Stimulated activated effector memory CD8-positive, alpha-beta T cell treated with anti-CD3 and anti-CD28 coated beads, Interleukin-12 subunit alpha, Interleukin-12 subunit beta, amount 100 ng/mL, for 72 hours (primary cell): ENCODE measurements at regions not wholly inside any gene's neighbourhood (a gene's known extent, or its start where the extent isn't known, plus 50 kb on each side); places are given as distances from the start of the nearest gene placed in this dataset.

ENCODE experiments used
- ATAC-seq: fragments of 150-1000 bp; cut with Tn5 transposase; 2 replicates; pipeline ENCODE4 v1.10.0; 2021
- DNase-seq, 2 donors: peaks; one replicate each; pipeline ENCODE4 v3.0.0; 2021 to 2022; ENCODE audit warnings: low spot score in 2 of 2
- H3K27ac Mint-ChIP-seq: one replicate; pipeline ENCODE4 v1.8.0; 2022; ENCODE audit warnings: mild to moderate bottlenecking, mixed read lengths
- H3K36me3 Mint-ChIP-seq: one replicate; pipeline ENCODE4 v1.8.0; 2022; ENCODE audit warnings: mild to moderate bottlenecking, mixed read lengths
- H3K4me1 Mint-ChIP-seq: one replicate; pipeline ENCODE4 v1.8.0; 2022; ENCODE audit warnings: mixed read lengths
- H3K4me3 Mint-ChIP-seq: one replicate; pipeline ENCODE4 v1.8.0; 2022; ENCODE audit warnings: mild to moderate bottlenecking, mixed read lengths
- H3K9me3 Mint-ChIP-seq: one replicate; pipeline ENCODE4 v1.8.0; 2022; ENCODE audit warnings: mixed read lengths

DNA sequence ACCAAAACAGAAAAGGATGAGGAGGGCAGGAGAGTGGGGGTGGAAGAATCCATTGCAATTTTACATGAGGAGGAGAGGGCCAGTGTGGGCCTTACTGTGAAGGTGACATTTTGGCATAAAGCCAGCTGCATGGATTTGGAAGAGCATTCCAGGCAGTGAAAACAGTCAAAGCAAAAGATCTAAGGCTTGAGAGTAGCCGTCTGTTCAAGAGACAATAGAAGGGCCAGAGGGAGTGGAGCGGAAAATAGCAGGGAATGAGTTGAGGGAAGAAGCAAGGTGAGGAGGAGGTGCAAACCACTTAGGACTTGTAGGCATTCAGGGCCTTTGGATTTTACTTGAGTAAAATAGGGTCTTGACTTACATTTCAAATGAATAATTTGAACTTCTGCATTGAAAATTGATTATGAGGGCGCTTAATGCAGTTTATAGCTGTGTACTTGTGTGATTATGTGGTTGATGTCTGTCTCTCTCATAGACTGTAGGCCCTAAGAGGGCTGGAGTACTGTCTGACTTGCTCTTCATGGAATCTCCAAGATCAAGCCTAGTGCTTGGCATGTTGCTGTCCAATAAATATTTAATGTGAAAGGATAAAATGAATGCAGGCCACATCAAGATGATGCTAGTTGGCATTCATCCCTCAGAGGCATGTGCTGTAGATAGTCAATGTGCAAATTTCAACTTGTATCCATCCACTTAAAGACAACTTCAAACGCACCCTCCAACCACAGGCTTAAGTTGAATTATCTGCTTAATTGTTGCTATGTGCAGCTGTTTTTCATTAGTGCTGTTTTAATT, 772.1 kb upstream of the RBFOX1 start:
- Mint-ChIP-seq H3K4me3 (no peak overlapping the region), H3K27ac (no peak overlapping the region), H3K4me1 (no peaks in the 10 kb centered on the region), H3K36me3 (no peaks in the 10 kb centered on the region), H3K9me3 (peaks cover 18% of the 10 kb centered on the region)
- no peak for ATAC-seq
- DNase-seq = no peak

DNA sequence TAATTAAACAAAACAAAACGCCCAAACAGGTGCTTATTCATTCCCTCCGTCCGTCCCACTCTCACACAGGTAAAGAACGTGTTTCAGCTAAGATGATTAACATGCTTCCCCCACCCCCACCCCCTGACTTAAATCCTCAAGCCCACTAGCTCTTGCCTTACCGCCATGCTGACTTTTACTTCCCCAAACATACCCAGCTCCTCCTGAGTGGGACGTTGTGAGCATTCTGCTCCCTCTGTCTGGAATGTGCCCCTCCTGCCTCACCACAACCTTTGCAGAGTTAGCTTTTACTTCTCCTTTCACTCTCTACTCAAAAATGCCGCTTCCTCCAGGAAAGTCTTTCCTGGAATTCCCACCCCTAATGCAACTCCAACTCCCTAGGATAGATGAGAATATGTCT, 774.0 kb upstream of the RBFOX1 start:
- DNase-seq = no peak
- no peak for ATAC-seq
- Mint-ChIP-seq H3K4me1 (no peaks in the 10 kb centered on the region), H3K9me3 (peaks cover 12% of the 10 kb centered on the region), H3K36me3 (no peaks in the 10 kb centered on the region), H3K27ac (no peak overlapping the region), H3K4me3 (no peak overlapping the region)

DNA sequence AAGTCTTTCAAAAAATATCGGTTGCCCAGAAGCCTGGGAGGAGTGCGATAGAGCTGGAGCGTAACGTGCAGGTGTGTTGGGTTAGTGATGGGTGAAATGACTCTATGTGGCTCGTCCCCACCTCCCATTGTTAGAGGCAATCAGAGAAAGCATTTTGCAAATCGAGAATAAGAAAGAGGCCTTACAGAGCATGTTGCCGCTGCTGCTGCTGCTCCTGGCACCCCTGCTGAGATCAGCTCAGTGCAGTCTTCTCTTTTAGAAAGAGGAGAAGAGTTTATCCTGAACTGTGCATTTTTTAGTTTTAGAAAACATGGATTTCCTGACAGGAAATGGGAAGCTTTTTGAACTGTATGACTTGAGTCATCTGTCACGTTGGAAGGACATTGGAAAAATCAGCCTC, 774.5 kb upstream of the RBFOX1 start:
- Mint-ChIP-seq H3K4me3 (no peak overlapping the region), H3K9me3 (peaks cover 18% of the 10 kb centered on the region), H3K36me3 (no peaks in the 10 kb centered on the region), H3K4me1 (no peaks in the 10 kb centered on the region), H3K27ac (no peak overlapping the region)
- ATAC-seq (no peak), DNase-seq (no peak)

DNA sequence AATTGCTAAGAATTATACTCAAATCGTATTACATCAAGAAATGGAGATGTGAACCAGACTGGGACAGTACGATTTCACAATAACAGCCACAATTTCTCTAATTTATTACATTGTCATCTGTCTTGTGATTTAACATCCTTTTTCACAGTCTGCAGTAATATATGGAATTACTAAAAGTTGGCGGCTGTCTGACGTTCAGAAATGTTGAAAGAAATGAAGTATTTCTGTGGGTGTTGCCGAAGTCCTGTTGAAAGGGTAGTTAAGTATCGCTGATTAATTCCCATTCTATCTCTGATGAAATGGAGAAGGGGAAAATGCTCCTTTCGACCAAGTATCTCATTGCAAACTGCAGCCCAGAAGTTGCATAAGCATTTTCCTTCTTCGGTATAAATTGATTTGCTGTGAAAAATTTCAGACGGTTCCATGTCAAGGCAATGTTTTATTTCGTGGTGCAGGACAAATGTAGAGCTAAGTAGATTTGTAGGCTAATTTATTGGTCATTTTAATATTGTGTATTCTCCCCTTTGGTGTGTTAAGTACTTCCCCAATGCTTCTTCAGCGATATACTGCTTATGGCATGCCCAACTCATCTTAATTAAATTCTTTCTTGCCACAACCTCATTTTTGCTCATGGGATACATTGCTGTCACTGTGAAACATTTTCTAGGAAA, 775.2 kb upstream of the RBFOX1 start:
- ATAC-seq (no peak), DNase-seq (no peak)
- Mint-ChIP-seq H3K4me3 (no peak overlapping the region), H3K9me3 (peaks cover 20% of the 10 kb centered on the region), H3K36me3 (no peaks in the 10 kb centered on the region), H3K4me1 (no peaks in the 10 kb centered on the region), H3K27ac (no peak overlapping the region)

DNA sequence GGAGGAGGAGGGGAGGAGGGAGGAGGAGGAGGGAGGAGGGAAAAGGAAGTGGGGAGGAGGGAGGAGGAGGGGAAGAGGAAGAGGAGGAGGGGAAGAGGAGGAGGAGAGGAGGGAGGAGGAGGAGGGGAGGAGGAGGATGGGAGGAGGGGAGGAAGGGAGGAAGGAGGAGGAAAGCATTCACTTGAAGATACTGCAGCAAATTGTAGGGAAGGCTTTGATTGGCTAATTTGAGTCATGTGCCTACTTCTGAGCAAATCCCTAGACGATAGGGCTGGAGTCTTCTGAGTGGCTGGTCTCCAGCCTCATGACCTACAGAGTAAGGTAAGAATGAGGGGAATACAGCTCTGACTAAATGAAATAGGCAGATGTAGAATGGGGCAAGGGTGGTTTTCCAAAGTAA, 783.2 kb upstream of the RBFOX1 start:
- Mint-ChIP-seq H3K36me3 (no peaks in the 10 kb centered on the region), H3K4me1 (no peaks in the 10 kb centered on the region), H3K4me3 (no peak overlapping the region), H3K27ac (no peak overlapping the region), H3K9me3 (peaks cover 27% of the 10 kb centered on the region)
- DNase-seq (no peak), ATAC-seq (no peak)

DNA sequence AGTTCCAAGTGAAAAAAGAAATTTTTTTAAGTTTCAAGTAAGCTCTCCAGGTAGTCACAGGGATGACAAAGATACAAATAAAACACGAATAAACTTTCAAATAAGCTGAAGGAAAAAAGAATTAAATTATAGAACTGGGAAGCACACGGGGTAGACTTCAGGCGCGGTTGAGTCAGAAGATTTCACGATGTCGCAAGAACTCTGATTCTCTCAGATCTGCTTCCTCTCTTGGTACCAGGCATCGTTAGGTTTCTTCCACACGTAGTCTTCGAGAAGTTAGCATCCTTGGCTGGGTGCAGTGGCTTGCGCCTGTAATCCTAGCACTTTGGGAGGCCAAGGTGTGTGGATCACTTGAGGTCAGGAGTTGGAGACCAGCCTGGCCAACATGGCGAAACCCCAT, 784.1 kb upstream of the RBFOX1 start:
- DNase-seq = no peak
- no peak for ATAC-seq
- Mint-ChIP-seq H3K9me3 (peaks cover 25% of the 10 kb centered on the region), H3K4me3 (no peak overlapping the region), H3K27ac (no peak overlapping the region), H3K36me3 (no peaks in the 10 kb centered on the region), H3K4me1 (no peaks in the 10 kb centered on the region)

DNA sequence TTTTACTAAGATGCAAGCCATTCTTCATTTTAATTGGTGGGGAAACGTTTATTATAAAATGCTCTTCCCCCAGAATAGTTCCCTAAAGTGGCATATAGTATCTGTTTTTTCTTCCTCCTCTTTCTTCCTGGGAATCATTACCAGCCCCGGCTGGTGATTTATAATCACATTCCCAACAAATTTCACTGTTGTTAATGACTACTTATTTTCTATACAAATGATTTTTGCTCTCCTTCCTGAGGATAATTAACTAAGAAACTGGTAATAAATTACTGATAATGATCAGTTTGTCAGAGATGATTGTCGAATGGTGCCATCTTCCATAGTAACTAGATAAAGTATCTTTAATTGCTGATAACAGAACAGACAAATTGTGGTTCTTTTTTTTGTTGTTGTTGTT, 785.5 kb upstream of the RBFOX1 start:
- DNase-seq (no peak), ATAC-seq (no peak)
- Mint-ChIP-seq H3K27ac (no peak overlapping the region), H3K4me3 (no peak overlapping the region), H3K4me1 (no peaks in the 10 kb centered on the region), H3K36me3 (no peaks in the 10 kb centered on the region), H3K9me3 (peaks cover 20% of the 10 kb centered on the region)

DNA sequence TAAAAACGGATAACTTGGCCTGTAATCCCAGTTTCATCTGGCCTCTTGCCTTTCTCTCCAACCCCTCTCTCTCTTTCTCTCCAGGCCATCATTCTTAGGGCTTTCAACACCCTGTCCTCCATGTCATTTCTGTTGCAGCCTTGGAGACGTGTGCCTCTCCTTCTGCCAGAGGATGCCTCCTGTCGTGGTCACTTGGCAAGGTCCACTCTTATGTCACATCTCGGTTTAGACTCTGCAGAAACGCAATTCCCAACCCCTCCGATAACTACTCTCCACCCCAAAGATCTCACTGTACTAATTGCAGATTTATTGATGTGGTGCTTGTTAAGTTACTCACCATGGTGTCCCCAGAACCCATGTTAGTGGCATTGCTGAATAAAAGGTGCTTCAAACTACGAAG, 787.3 kb upstream of the RBFOX1 start:
- no peak for DNase-seq
- Mint-ChIP-seq H3K27ac (no peak overlapping the region), H3K36me3 (no peaks in the 10 kb centered on the region), H3K4me1 (no peaks in the 10 kb centered on the region), H3K9me3 (peaks cover 20% of the 10 kb centered on the region), H3K4me3 (no peak overlapping the region)
- ATAC-seq = no peak

DNA sequence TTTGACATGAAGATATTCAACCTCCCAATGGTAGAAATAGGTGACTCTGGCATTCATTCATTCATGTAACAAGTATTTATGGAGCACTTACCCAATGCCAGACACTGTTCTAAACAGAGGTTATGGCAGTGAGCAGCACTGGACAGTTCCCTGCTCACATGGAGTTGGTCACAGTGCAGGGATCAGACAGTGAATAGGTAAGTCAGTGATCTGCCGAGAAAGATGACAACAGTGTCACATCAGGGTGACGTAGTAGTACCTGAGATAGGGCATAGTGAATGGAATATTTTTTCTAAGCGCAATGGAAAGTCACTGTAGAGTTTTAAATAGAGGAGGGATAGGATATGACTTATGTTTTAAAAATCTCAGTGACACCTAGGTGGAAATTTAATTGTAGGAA, 791.4 kb upstream of the RBFOX1 start:
- no peak for ATAC-seq
- Mint-ChIP-seq H3K36me3 (no peaks in the 10 kb centered on the region), H3K9me3 (peaks cover 10% of the 10 kb centered on the region), H3K4me3 (no peak overlapping the region), H3K27ac (no peak overlapping the region), H3K4me1 (no peaks in the 10 kb centered on the region)
- DNase-seq = no peak

DNA sequence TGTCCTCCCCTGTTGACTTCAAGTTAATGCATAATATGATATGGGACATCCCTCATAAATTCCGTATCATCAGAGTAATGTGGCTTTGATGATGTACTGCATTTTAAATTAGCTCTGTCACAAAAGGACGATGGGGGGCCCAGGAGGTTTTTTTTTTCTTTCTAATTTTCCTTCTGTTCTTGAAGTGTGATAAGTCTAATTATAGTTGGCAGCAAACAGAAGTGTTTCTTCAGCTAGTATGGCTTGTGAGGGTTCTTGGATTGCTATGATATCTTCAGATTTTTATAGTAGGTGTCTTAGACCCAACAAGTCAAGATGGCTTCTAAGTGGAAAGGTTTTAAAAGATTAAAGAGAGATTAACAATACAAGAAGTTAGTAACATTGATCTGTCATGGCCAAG, 796.2 kb upstream of the RBFOX1 start:
- DNase-seq = no peak
- H3K4me1 Mint-ChIP-seq = no peaks in the 10 kb centered on the region
- peaks cover 12% of the 10 kb centered on the region for H3K9me3 Mint-ChIP-seq
- no peak overlapping the region for H3K27ac Mint-ChIP-seq
- ATAC-seq = no peak
- H3K36me3 Mint-ChIP-seq = no peaks in the 10 kb centered on the region
- no peak overlapping the region for H3K4me3 Mint-ChIP-seq

DNA sequence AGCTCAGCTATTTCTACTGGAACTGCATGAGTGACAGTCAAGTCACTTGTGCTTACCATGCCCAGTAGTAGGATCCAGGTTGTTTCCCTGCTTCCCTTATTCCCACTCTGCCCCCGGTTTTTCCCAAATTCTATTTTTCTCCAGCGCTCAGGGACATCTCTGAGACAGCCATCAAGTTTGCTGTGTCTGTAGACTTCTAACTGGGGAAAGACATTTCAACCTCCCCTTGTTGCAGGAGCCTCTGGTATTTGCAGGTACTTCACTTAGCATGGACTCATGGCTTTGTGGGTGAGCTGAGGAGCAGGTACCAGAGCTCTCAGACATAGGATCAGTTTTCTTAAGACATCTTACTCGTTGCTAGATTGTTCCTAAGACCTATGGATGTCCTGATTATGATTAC, 801.6 kb upstream of the RBFOX1 start:
- DNase-seq (no peak), ATAC-seq (no peak)
- Mint-ChIP-seq H3K27ac (no peak overlapping the region), H3K4me3 (no peak overlapping the region), H3K36me3 (no peaks in the 10 kb centered on the region), H3K4me1 (no peaks in the 10 kb centered on the region), H3K9me3 (peaks cover 17% of the 10 kb centered on the region)

DNA sequence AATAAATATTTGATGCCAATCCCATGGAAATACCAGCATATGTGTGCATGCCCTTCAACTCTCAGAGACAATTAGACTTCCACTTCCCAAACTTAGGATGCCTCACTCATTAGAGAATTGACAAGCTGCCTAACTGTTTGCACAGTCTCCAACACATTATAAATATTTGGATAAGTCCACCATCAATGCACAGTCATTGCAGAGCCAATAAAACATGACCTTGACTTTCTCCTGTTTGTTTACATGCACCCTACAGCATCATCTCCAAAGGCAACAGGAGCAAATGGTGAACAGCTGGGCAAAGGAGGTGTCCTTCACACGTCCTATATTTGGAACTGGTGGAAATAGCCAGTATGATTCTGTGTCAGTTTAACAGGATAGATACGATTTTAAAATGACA, 804.4 kb upstream of the RBFOX1 start:
- H3K4me1 Mint-ChIP-seq = no peaks in the 10 kb centered on the region
- H3K9me3 Mint-ChIP-seq = peaks cover 22% of the 10 kb centered on the region
- no peak overlapping the region for H3K27ac Mint-ChIP-seq
- DNase-seq (no peak), ATAC-seq (no peak)
- no peak overlapping the region for H3K4me3 Mint-ChIP-seq
- H3K36me3 Mint-ChIP-seq = no peaks in the 10 kb centered on the region

DNA sequence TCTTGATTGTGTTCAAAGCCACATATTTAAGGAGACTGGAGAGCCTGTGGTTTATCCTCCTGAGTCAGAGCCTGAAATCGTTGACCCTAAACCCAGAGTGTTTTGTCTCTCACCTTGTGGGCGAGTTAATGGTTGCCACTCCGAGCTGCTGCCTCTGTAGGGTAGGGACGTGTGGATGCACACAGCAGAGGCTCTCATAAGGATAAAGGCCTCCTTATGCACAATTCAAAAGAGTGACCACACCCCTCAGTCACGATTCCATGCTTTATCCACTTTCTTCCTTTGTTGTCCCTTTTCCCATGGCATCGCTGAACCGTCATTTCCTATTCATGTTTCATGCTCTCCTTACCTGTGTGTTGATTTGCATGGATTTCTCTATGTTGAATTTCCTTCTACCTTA, 805.0 kb upstream of the RBFOX1 start:
- no peaks in the 10 kb centered on the region for H3K36me3 Mint-ChIP-seq
- H3K9me3 Mint-ChIP-seq = peaks cover 22% of the 10 kb centered on the region
- H3K4me3 Mint-ChIP-seq = no peak overlapping the region
- no peaks in the 10 kb centered on the region for H3K4me1 Mint-ChIP-seq
- no peak overlapping the region for H3K27ac Mint-ChIP-seq
- no peak for ATAC-seq
- DNase-seq = no peak

DNA sequence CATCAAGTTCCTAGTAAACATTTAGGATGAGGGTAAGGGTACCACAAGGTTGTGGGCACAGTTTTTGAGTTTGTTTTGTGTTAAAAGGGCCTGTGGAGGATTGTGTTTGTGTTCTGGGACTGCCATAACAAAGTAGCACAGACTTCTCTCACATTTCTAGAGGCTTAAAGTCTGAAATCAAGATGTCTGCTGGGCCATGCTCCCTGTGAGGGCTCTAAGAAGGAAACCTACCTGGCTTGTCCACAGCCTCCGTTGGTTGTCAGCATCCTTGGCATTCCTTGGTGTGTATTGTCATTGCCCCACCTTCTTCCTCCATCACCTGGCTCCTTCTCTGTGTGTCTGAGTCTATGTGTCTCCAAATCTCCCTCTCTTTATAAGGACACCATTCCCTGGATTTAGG, 808.1 kb upstream of the RBFOX1 start:
- no peak overlapping the region for H3K27ac Mint-ChIP-seq
- H3K4me1 Mint-ChIP-seq = no peaks in the 10 kb centered on the region
- ATAC-seq (no peak), DNase-seq (no peak)
- peaks cover 17% of the 10 kb centered on the region for H3K9me3 Mint-ChIP-seq
- H3K4me3 Mint-ChIP-seq = no peak overlapping the region
- H3K36me3 Mint-ChIP-seq = no peaks in the 10 kb centered on the region

DNA sequence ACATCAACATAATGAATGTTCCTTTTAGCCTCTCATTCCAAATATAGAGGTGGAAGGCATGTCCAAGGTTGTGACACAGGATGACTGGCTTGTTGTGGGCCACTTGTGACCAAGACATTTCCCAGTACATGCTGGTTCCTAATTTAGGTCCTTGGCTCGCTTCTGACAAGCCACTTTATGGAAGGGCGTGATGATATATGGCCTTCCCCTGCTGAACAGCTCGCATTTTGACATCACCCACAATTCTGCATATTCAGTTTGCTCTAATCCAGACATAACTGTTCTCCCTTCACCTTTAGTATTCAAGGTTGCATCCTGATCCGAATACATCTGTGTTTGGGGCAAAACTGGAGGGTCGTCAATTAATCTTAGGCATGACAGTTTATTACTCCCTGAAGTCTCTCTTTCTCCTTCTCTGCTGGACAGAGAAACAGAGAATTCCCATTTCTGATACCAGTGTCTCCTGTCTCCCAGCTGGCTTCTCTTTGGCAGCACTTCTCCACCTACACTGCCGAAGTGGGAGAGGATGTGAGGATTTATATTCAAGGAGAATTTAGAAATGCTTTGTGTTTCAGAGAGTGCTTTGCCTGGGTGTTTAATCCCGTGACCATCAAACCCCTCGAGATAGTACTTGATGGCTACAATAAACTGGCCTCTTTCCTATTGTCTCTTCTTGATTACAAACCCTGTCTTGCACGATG, 815.5 kb upstream of the RBFOX1 start:
- no peaks in the 10 kb centered on the region for H3K36me3 Mint-ChIP-seq
- no peaks in the 10 kb centered on the region for H3K4me1 Mint-ChIP-seq
- ATAC-seq (no peak), DNase-seq (no peak)
- H3K9me3 Mint-ChIP-seq = peaks cover 19% of the 10 kb centered on the region
- no peak overlapping the region for H3K4me3 Mint-ChIP-seq
- H3K27ac Mint-ChIP-seq = no peak overlapping the region

DNA sequence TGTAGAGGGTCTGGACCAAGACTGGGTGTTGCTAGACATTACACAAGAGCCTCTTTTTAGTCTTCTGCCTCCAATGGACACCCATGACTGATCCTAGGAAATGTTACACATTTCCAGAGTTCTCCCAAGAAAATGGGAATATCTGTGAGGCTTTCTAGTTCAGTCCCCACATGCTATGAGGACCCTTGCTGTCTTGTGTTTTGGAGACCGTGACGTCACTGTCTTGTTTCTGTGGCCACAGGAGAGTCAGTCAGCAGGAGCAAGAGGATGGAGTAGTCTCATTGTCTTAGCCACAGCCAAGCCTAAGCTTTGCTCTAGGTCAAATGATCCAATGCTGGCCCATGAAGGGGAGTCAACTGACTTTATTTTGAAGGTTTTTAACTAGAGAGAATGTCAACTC, 820.1 kb upstream of the RBFOX1 start:
- H3K4me1 Mint-ChIP-seq = no peaks in the 10 kb centered on the region
- H3K36me3 Mint-ChIP-seq = no peaks in the 10 kb centered on the region
- DNase-seq = no peak
- H3K27ac Mint-ChIP-seq = no peak overlapping the region
- no peak overlapping the region for H3K4me3 Mint-ChIP-seq
- peaks cover 18% of the 10 kb centered on the region for H3K9me3 Mint-ChIP-seq
- no peak for ATAC-seq
